ENCODE measurements at regions not wholly inside any gene's neighbourhood (a gene's known extent, or its start where the extent isn't known, plus 50 kb on each side); places are given as distances from the start of the nearest gene placed in this dataset.

DNA sequence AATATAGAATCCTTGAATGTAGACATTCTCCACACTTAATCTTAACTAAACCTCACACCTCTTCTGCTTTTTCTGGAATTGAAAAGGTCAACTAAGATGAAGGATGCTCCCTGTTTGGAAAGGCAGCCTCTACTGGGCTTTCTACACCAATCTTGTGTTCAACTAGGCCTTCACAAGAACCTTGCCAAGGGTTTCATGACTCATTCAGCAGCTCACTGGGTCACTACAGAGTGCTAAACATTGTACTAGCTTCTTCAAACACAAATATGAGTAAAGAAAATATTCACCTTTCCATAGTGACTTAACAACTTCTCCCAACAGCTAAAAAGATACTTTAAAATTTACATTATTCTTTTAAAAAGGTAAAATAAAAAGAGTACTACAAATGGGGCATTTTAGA, 135.3 kb upstream of the PRMT6 start:
- Histone ChIP-seq H3K4me2 (replicated peaks; ENCODE audit: extremely low read depth, low read length, poor library complexity, severe bottlenecking) (no peak overlapping the region), H3K9me3 (replicated peaks in 1 of 2; ENCODE audit: control insufficient read depth in 1 of 2, insufficient read depth in 1 of 2, low read length in 2 of 2) (no peaks in the 10 kb centered on the region), H3K4me3 (replicated peaks in 1 of 3; ENCODE audit: low read depth in 2 of 3, low read length in 3 of 3) (no peak overlapping the region), H3K36me3 (replicated peaks in 1 of 2; ENCODE audit: control insufficient read depth in 1 of 2, insufficient read depth in 2 of 2, low read length in 2 of 2) (no peaks in the 10 kb centered on the region), H3K27ac (ENCODE audit: low read depth in 1 of 2, low read length in 2 of 2) (no peak overlapping the region), H4K20me1 (ENCODE audit: insufficient read depth, low read length) (no peaks in the 10 kb centered on the region), H3K4me1 (ENCODE audit: control insufficient read depth in 1 of 2, insufficient read depth in 2 of 2, low read length in 2 of 2) (no peaks in the 10 kb centered on the region), H3K9ac (ENCODE audit: insufficient read depth, low read length, poor library complexity, severe bottlenecking) (no peak overlapping the region), H3K27me3 (ENCODE audit: control insufficient read depth in 2 of 2, insufficient read depth in 2 of 2, low read length in 2 of 2) (no peaks in the 10 kb centered on the region), H3K79me2 (ENCODE audit: insufficient read depth, low read length) (no peaks in the 10 kb centered on the region), H2AFZ (ENCODE audit: insufficient read depth, low read depth, low read length, poor library complexity, severe bottlenecking) (no peak overlapping the region)
- no peak overlapping the region for H3K4me3 Mint-ChIP-seq
- TF ChIP-seq, protein P1, sequence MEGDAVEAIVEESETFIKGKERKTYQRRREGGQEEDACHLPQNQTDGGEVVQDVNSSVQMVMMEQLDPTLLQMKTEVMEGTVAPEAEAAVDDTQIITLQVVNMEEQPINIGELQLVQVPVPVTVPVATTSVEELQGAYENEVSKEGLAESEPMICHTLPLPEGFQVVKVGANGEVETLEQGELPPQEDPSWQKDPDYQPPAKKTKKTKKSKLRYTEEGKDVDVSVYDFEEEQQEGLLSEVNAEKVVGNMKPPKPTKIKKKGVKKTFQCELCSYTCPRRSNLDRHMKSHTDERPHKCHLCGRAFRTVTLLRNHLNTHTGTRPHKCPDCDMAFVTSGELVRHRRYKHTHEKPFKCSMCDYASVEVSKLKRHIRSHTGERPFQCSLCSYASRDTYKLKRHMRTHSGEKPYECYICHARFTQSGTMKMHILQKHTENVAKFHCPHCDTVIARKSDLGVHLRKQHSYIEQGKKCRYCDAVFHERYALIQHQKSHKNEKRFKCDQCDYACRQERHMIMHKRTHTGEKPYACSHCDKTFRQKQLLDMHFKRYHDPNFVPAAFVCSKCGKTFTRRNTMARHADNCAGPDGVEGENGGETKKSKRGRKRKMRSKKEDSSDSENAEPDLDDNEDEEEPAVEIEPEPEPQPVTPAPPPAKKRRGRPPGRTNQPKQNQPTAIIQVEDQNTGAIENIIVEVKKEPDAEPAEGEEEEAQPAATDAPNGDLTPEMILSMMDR (IDR thresholded peaks at IDR 0.05): no peak
- no peaks in the 10 kb centered on the region for H3K4me1 Mint-ChIP-seq
- no peak for DNase-seq
- H3K36me3 Mint-ChIP-seq: no peaks in the 10 kb centered on the region
- no peaks in the 10 kb centered on the region for H3K27me3 Mint-ChIP-seq (ENCODE audit: low read depth in 3 of 3)
- peaks cover 0 to 4% (median 0%) of the 10 kb centered on the region in 7 donors for H3K9me3 Mint-ChIP-seq
- intact Hi-C loops (cut with micrococcal nuclease): no loop called here
- H3K27ac Mint-ChIP-seq: no peak overlapping the region

DNA sequence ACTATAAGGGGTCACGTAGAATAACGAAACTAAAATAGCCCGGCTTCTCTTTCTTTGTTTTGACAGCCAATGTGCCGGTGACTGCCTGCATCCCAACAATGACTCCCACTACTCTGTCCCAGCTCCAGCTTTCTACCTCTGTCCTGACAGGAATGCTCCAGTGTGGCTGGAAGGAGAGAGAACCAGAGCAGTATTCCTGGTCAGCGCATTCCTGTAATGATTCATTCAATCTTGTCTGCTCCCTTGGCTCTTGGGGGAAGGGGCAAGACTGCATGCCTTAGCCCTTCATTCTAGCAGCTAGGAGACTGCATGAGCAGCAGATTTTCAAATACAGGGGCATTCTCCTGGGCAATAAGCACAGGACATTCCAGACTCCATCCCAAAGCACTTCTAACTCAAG, 132.1 kb upstream of the PRMT6 start:
- Histone ChIP-seq H3K36me3 (replicated peaks in 1 of 2; ENCODE audit: control insufficient read depth in 1 of 2, insufficient read depth in 2 of 2, low read length in 2 of 2) (no peaks in the 10 kb centered on the region), H2AFZ (ENCODE audit: insufficient read depth, low read depth, low read length, poor library complexity, severe bottlenecking) (no peak overlapping the region), H3K4me2 (replicated peaks; ENCODE audit: extremely low read depth, low read length, poor library complexity, severe bottlenecking) (no peak overlapping the region), H3K4me3 (replicated peaks in 1 of 3; ENCODE audit: low read depth in 2 of 3, low read length in 3 of 3) (no peak overlapping the region), H3K9me3 (replicated peaks in 1 of 2; ENCODE audit: control insufficient read depth in 1 of 2, insufficient read depth in 1 of 2, low read length in 2 of 2) (no peaks in the 10 kb centered on the region), H3K27me3 (ENCODE audit: control insufficient read depth in 2 of 2, insufficient read depth in 2 of 2, low read length in 2 of 2) (no peaks in the 10 kb centered on the region), H3K79me2 (ENCODE audit: insufficient read depth, low read length) (no peaks in the 10 kb centered on the region), H3K27ac (ENCODE audit: low read depth in 1 of 2, low read length in 2 of 2) (no peak overlapping the region), H3K9ac (ENCODE audit: insufficient read depth, low read length, poor library complexity, severe bottlenecking) (no peak overlapping the region), H4K20me1 (ENCODE audit: insufficient read depth, low read length) (no peaks in the 10 kb centered on the region), H3K4me1 (ENCODE audit: control insufficient read depth in 1 of 2, insufficient read depth in 2 of 2, low read length in 2 of 2) (no peaks in the 10 kb centered on the region)
- intact Hi-C loops (cut with micrococcal nuclease): no loop called here
- Mint-ChIP-seq H3K9me3 (peaks cover 0 to 4% (median 2%) of the 10 kb centered on the region in 7 donors), H3K27ac (no peak overlapping the region), H3K4me3 (no peak overlapping the region), H3K4me1 (no peaks in the 10 kb centered on the region), H3K36me3 (no peaks in the 10 kb centered on the region), H3K27me3 (ENCODE audit: low read depth in 3 of 3) (no peaks in the 10 kb centered on the region)
- TF ChIP-seq, protein P1 (IDR thresholded peaks at IDR 0.05): no peak
- DNase-seq: no peak
- WGBS (ENCODE audit: insufficient coverage): 85% methylated on average over 5 of the region's 5 CpGs
